ENCODE measurements at regions not wholly inside any gene's neighbourhood (a gene's known extent, or its start where the extent isn't known, plus 50 kb on each side); places are given as distances from the start of the nearest gene placed in this dataset.
"Not testable (repeated sequence)": the region's sequence is repeated elsewhere in the genome, so short reads cannot be mapped to it uniquely, and the experiment has no call there.

- TF ChIP-seq TCF4 (CRISPR knock-in tag; IDR thresholded peaks at IDR 0.05; ENCODE audit: borderline replicate concordance) (no peak), ARNTL (CRISPR knock-in tag; IDR thresholded peaks at IDR 0.05; ENCODE audit: borderline replicate concordance, low read depth) (no peak), ZFP3 (CRISPR knock-in tag; IDR thresholded peaks at IDR 0.05) (no peak), ZNF8 (CRISPR knock-in tag; IDR thresholded peaks at IDR 0.05) (no peak), ZNF70 (CRISPR knock-in tag; IDR thresholded peaks at IDR 0.05) (no peak), CSRNP3 (CRISPR knock-in tag; IDR thresholded peaks at IDR 0.05) (no peak), ESRRG (CRISPR knock-in tag; IDR thresholded peaks at IDR 0.05) (no peak), ZC3H10 (CRISPR knock-in tag; IDR thresholded peaks at IDR 0.05) (no peak), BACH2 (CRISPR knock-in tag; IDR thresholded peaks at IDR 0.05; ENCODE audit: borderline replicate concordance) (no peak), ZFP30 (CRISPR knock-in tag; IDR thresholded peaks at IDR 0.05) (no peak), RARB (CRISPR knock-in tag; IDR thresholded peaks at IDR 0.05) (no peak), SNAI2 (CRISPR knock-in tag; IDR thresholded peaks at IDR 0.05) (no peak), ISL1 (CRISPR knock-in tag; IDR thresholded peaks at IDR 0.05) (no peak), ZNF565 (CRISPR knock-in tag; conservative IDR thresholded peaks at IDR 0.05; ENCODE audit: low read depth) (no peak), TOX (CRISPR knock-in tag; IDR thresholded peaks at IDR 0.05; ENCODE audit: borderline replicate concordance) (no peak), PPARA (CRISPR knock-in tag; IDR thresholded peaks at IDR 0.05; ENCODE audit: borderline replicate concordance) (no peak), OSR1 (CRISPR knock-in tag; IDR thresholded peaks at IDR 0.05) (no peak), CSDC2 (CRISPR knock-in tag; IDR thresholded peaks at IDR 0.05) (no peak), POU6F1 (CRISPR knock-in tag; IDR thresholded peaks at IDR 0.05; ENCODE audit: borderline replicate concordance, low read depth) (no peak), TSHZ2 (CRISPR knock-in tag; IDR thresholded peaks at IDR 0.05) (no peak)
- ATAC-seq: no peak
Measured at GRCh38 chr3:75913800-75914350, 128.5 kb upstream of the ZNF717 start.

- ATAC-seq: not testable (repeated sequence)
Measured at GRCh38 chr3:75914741-75915140, 129.4 kb upstream of the ZNF717 start.

- no peak for TF ChIP-seq ISL1 (CRISPR knock-in tag; IDR thresholded peaks at IDR 0.05)
- no peak for TF ChIP-seq OSR1 (CRISPR knock-in tag; IDR thresholded peaks at IDR 0.05)
- no peak for TF ChIP-seq TOX (CRISPR knock-in tag; IDR thresholded peaks at IDR 0.05; ENCODE audit: borderline replicate concordance)
- TF ChIP-seq ZNF8 (CRISPR knock-in tag; IDR thresholded peaks at IDR 0.05): no peak
- no peak for TF ChIP-seq POU6F1 (CRISPR knock-in tag; IDR thresholded peaks at IDR 0.05; ENCODE audit: borderline replicate concordance, low read depth)
- no peak for TF ChIP-seq ZC3H10 (CRISPR knock-in tag; IDR thresholded peaks at IDR 0.05)
- TF ChIP-seq GLIS3 (CRISPR knock-in tag; IDR thresholded peaks at IDR 0.05): no peak
- no peak for TF ChIP-seq SNAI2 (CRISPR knock-in tag; IDR thresholded peaks at IDR 0.05)
- no peak for TF ChIP-seq PATZ1 (CRISPR knock-in tag; IDR thresholded peaks at IDR 0.05; ENCODE audit: borderline replicate concordance)
- ATAC-seq: no peak
Measured at GRCh38 chr3:75938921-75939320, 153.6 kb upstream of the ZNF717 start.

All from SK-N-SH treated with all-trans-retinoic acid at 6 μM for 48 hours (cell line).